MV-4-11 (cell line): ENCODE measurements at regions not wholly inside any gene's neighbourhood (a gene's known extent, or its start where the extent isn't known, plus 50 kb on each side); places are given as distances from the start of the nearest gene placed in this dataset.

Source experiments
- DNase-seq: peaks from one replicate; lab custom pipeline; 2025; lab: John Stamatoyannopoulos, UW

- no peak for DNase-seq
Observed at GRCh38 chr3:182692021-182692420, 101.3 kb upstream of the ATP11B start.

- peak; percentile 83 for DNase-seq
Observed at GRCh38 chr3:182692695-182693094, 100.6 kb upstream of the ATP11B start.

- no peak for DNase-seq
Observed at GRCh38 chr3:182693723-182694122, 99.6 kb upstream of the ATP11B start.

DNA sequence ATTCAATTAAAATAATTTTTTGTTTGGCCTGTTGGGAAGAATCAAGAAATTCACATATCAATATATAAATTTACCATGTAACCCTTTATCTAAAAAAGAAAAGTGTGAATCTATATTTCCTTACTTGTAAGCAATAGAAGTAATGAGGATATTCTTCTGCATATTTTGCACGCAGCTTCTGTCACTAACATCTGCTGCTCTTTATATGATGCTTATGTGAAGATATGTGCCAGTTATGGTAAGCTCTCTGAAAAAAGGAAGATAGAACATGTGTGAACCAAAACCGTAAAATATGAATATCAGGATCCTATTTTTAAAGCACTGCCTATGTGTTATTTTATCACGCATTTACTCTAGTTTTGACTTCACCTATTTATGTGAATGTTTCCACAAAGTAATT, 96.4 kb upstream of the ATP11B start:
- no peak for DNase-seq

GRCh38 chr3:182697345-182697919, 95.9 kb upstream of the ATP11B start:
- no peak for DNase-seq

GRCh38 chr3:182698078-182698477, 95.2 kb upstream of the ATP11B start:
- DNase-seq, result no peak

DNA sequence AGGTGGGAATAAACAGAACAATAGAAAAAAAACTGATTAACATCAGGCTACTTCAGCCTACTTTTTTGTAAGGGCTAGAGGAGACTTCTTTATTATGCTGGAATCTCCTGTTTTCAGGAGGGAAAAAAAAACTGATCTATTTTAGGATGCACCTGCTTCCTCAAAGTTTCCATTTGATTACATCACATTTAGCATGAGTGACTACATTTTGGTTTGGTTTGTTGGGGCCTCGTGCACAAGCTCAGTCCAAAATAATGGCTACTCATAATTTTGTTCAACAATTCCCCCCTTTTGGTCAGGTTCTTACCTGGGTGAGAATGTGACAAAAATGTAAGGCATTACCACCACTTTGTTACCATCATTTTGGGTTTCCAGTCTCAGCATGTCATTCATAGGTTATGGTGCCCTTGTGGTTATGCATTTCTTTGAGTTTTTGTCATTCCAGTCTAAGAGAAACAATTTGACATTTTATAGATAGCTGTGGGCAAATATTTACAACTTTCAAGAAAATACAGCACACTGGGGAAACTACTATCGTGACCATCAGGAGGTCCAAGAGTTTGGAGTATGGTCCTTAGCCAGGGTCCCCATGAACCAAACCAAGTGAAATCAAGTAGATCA, 93.6 kb upstream of the ATP11B start:
- DNase-seq, result peak; percentile 8

- DNase-seq, result no peak
Observed at GRCh38 chr3:182702216-182702615, 91.1 kb upstream of the ATP11B start.

- no peak for DNase-seq
Observed at GRCh38 chr3:182703233-182703632, 90.1 kb upstream of the ATP11B start.

DNA sequence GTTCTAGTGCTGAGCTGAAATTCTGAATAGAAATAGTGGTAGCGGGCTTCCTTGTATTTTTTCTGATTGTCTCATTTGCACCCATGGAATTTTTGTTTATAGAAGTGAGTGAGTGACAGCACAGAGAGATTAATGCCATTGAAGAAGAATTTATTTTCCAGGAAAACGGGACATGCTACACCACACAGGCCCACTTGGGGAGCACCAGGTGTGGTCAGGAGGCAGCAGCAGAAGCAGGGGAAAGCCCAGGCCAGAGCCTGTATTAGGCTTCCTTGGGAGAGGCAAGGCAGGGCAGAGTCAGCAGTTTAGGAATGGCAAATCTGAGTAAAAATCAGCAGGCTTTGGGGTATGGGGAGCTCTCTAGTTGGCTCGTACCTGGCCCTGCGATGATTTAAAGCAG, 88.4 kb upstream of the ATP11B start:
- no peak for DNase-seq

DNA sequence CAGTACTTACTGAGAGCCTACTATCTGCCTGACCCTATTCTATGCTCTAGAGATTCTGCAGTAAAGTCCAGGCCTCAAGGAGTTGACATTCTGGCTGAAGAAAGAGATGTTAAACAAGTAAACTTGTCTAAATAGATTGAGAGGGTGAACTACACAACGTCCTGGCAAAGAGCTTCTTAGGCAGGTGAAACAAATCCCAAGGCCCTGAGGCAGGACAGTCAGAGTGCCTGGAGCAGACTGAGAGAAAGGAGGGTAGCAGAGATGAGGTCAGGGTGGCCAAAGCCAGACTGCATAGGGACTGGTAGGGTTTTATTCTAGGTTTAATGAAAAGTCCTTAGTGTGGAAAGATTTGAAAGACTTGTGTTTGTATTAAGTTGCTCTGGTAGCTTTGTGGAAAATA, 84.5 kb upstream of the ATP11B start:
- DNase-seq, result no peak

GRCh38 chr3:182709306-182709705, 84.0 kb upstream of the ATP11B start:
- no peak for DNase-seq

GRCh38 chr3:182710557-182711157, 82.6 kb upstream of the ATP11B start:
- DNase-seq, result peak; percentile 9

GRCh38 chr3:182711261-182711683, 82.0 kb upstream of the ATP11B start:
- DNase-seq, result peak; percentile 17

DNA sequence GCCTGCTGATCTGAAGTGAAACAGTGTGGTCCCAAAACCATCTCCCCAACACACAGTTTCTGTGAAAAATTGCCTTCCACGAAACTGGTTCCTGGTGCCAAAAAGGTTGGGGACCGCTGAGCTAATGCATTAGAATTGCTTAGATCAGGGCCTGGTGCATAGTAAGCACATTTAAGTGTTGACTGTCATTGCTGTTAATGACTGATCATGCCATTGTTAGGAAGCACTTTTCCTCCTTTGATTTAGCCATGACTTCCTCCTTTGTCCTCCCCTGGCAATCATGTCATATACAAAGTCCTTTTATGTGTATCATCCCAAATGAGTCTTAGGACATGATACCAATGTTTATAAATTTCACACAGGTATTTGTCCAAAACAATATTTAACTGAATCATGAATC, 81.5 kb upstream of the ATP11B start:
- DNase-seq, result no peak

GRCh38 chr3:182713111-182713510, 80.2 kb upstream of the ATP11B start:
- no peak for DNase-seq

GRCh38 chr3:182713743-182714517, 79.4 kb upstream of the ATP11B start:
- DNase-seq, result peak; percentile 77

DNA sequence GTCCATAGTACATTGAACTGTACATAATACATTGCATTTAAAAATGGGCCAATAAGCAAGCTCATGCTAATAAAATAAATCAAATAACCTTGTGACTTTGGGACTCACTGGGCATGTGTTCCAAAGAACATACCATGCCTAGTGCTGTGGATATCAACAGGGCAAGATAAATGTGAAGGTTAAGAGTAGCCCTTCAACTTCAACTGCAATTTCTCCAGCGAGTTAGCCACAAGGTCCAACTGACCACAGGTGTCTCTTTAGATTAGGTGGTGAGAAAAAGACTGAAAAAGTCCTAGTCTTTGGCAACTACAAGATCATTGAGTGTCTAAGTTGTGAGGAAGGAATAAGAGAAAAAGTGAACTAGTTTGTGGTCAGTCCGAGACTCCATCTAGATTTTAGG, 78.3 kb upstream of the ATP11B start:
- no peak for DNase-seq

DNA sequence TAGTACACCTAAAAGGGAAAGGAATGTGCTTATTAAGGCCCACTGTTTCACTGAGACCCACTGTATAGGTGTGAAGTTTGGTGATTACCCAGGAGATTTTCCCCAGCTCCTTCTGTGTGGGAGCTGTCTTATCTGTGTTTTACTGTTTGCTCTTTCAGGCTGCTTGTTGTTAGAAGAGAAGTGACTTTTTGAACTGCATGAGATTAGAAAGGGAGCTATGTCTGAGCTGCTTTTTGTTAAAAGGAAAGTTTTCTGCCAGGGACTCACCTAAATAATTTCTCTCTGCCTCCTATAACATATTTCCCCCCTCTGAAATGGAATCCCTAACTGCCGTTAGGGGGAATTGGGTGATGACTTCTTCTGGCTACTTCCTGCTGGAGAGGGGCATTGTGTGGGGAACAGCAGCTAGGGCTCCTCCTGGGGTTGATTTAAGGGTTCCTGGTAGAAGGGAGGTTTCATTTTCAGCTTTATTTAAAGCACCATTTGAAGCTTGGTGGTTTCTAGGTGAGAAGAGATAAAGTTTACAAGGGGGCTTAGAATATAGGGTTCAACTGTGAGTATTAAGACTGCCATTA, 77.1 kb upstream of the ATP11B start:
- DNase-seq, result no peak

DNA sequence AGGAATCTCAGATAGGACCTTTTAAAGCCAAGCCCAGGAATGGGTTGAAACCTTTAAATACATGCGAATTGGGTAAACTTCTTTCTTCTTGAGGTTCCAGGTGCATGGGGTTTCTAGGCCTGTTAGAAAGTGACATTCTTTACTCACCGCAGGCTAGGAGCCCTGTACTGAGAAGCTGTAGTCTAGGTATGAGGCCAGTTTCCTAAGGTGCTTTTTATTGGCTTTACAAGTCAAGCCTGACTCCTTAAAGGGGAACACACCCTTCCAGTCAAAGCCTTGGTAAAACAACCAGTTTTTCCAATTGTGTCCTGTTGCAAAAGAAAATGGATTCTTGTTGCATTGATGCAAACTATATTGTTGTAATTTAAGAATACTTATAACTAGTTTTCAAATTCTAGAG, 76.1 kb upstream of the ATP11B start:
- DNase-seq, result no peak

GRCh38 chr3:182722907-182723306, 70.4 kb upstream of the ATP11B start:
- no peak for DNase-seq

- no peak for DNase-seq
Observed at GRCh38 chr3:182723596-182723995, 69.7 kb upstream of the ATP11B start.
